Esophagus squamous epithelium (tissue), 5 donors: ENCODE measurements at regions not wholly inside any gene's neighbourhood (a gene's known extent, or its start where the extent isn't known, plus 50 kb on each side); places are given as distances from the start of the nearest gene placed in this dataset.

Source experiments
- DNase-seq: peaks from one replicate; lab custom pipeline; 2025; lab: John Stamatoyannopoulos, UW
- H3K27ac ChIP-seq, 4 donors: fragments of 200-600 bp; sonication (generic); one replicate each; pipeline ENCODE4 v1.5.1; 2016 to 2019; ENCODE audit warnings: mild to moderate bottlenecking in 1 of 4
- H3K27me3 ChIP-seq, 4 donors: fragments of 200-600 bp; sonication (generic); 1 replicate in 3 of 4; 2 replicates in 1 of 4; pipeline versions ENCODE4 v1.5.1 to v1.6.0; 2017 to 2021; ENCODE audit warnings: antibody characterized with exemption in 1 of 4
- H3K36me3 ChIP-seq, 3 donors: fragments of 200-600 bp; sonication (generic); one replicate each; pipeline ENCODE4 v1.5.1; 2016 to 2019
- H3K4me1 ChIP-seq, 3 donors: fragments of 200-600 bp; sonication (generic); one replicate each; pipeline ENCODE4 v1.5.1; 2017 to 2019
- H3K4me3 ChIP-seq, 4 donors: fragments of 200-600 bp; sonication (generic); 1 replicate in 3 of 4; 2 replicates in 1 of 4; pipeline ENCODE4 v1.5.1; 2016 to 2019; ENCODE audit warnings: mild to moderate bottlenecking in 2 of 4, moderate library complexity in 1 of 4
- H3K9me3 ChIP-seq, 3 donors: fragments of 200-600 bp; sonication (generic); one replicate each; pipeline ENCODE4 v1.5.1; 2016 to 2019
- CTCF ChIP-seq, 6 experiments: fragments of 450-650 bp in 4 of 6; fragments of 200-600 bp in 2 of 6; sonication (generic) in 2 of 6; IDR thresholded peaks; one replicate each; pipeline ENCODE4 v1.5.1; 2016 to 2019; ENCODE audit warnings: antibody characterized with exemption in 6 of 6, mild to moderate bottlenecking in 4 of 6, moderate library complexity in 4 of 6
- POLR2A ChIP-seq, 4 donors: fragments of 450-650 bp; IDR thresholded peaks; one replicate each; pipeline ENCODE4 v1.6.1; 2017; ENCODE audit warnings: antibody characterized with exemption in 4 of 4, mild to moderate bottlenecking in 4 of 4, moderate library complexity in 3 of 4
- WGBS, 2 donors: methylation state at CpG; one replicate each; pipeline ENCODE4 v1.1.5; 2018; 5-methylcytosine and 5-hydroxymethylcytosine counted together
- intact Hi-C: fragments of 100-400 bp; cut with DNase I; formaldehyde crosslinking; loops from one replicate; pipeline ENCODE4 v1.15.0; 2022
- donor health status: DM: yes; HTN: yes; CAD: no.

GRCh38 chr5:17912794-17913193, 278.5 kb downstream of the TAF11L14 start:
- DNase-seq, result no peak
- WGBS, 2 donors, result 74 to 87% methylated on average over 3 of the region's 3 CpGs
- H3K9me3 ChIP-seq, result no peaks in the 10 kb centered on the region

GRCh38 chr5:17916446-17916845, 282.2 kb downstream of the TAF11L14 start:
- intact Hi-C loops, result no loop called here
- Histone ChIP-seq H3K4me1 (no peaks in the 10 kb centered on the region), H3K9me3 (no peaks in the 10 kb centered on the region), H3K27ac (no peak overlapping the region), H3K4me3 (no peak overlapping the region), H3K27me3 (no peaks in the 10 kb centered on the region), H3K36me3 (no peaks in the 10 kb centered on the region)
- TF ChIP-seq CTCF (IDR thresholded peaks at IDR 0.05), result no peak
- TF ChIP-seq POLR2A (IDR thresholded peaks at IDR 0.05), result no peak
- DNase-seq, result no peak
- WGBS, 2 donors, result 75 to 76% methylated on average over 6 of the region's 6 CpGs

More at GRCh38 chr5:17912794-17913193, 278.5 kb downstream of the TAF11L14 start:
- Histone ChIP-seq H3K36me3 (no peaks in the 10 kb centered on the region), H3K27ac (no peak overlapping the region), H3K27me3 (no peaks in the 10 kb centered on the region), H3K4me1 (peaks cover 0 to 7% (median 0%) of the 10 kb centered on the region in 3 donors), H3K4me3 (no peak overlapping the region)
- intact Hi-C loops, result no loop called here
- TF ChIP-seq CTCF (IDR thresholded peaks at IDR 0.05), result no peak
- TF ChIP-seq POLR2A (IDR thresholded peaks at IDR 0.05), result no peak

GRCh38 chr5:17917465-17917864, 283.2 kb downstream of the TAF11L14 start:
- Histone ChIP-seq H3K4me1 (no peaks in the 10 kb centered on the region), H3K4me3 (no peak overlapping the region), H3K36me3 (no peaks in the 10 kb centered on the region)

GRCh38 chr5:17918373-17919104, 284.3 kb downstream of the TAF11L14 start:
- no peaks in the 10 kb centered on the region for H3K9me3 ChIP-seq
- 25 to 28% methylated on average over 2 of the region's 2 CpGs for WGBS, 2 donors

More at GRCh38 chr5:17917465-17917864, 283.2 kb downstream of the TAF11L14 start:
- no peaks in the 10 kb centered on the region for H3K9me3 ChIP-seq
- intact Hi-C loops, result no loop called here
- H3K27me3 ChIP-seq, result no peaks in the 10 kb centered on the region
- no peak for TF ChIP-seq POLR2A (IDR thresholded peaks at IDR 0.05)
- no peak for TF ChIP-seq CTCF (IDR thresholded peaks at IDR 0.05)
- no peak for DNase-seq
- H3K27ac ChIP-seq, result no peak overlapping the region

More at GRCh38 chr5:17918373-17919104, 284.3 kb downstream of the TAF11L14 start:
- TF ChIP-seq POLR2A (IDR thresholded peaks at IDR 0.05), result no peak
- TF ChIP-seq CTCF (IDR thresholded peaks at IDR 0.05), result no peak
- Histone ChIP-seq H3K4me3 (no peak overlapping the region), H3K4me1 (no peaks in the 10 kb centered on the region), H3K27me3 (no peaks in the 10 kb centered on the region), H3K27ac (no peak overlapping the region), H3K36me3 (no peaks in the 10 kb centered on the region)
- DNase-seq, result no peak
- intact Hi-C loops, result no loop called here
